ENCODE measurements at regions not wholly inside any gene's neighbourhood (a gene's known extent, or its start where the extent isn't known, plus 50 kb on each side); places are given as distances from the start of the nearest gene placed in this dataset.

- TF ChIP-seq CTCF (IDR thresholded peaks at IDR 0.05; ENCODE audit: low read length) (no peak), EZH2 (IDR thresholded peaks at IDR 0.05; ENCODE audit: borderline replicate concordance, low read length) (no peak)
Measured at GRCh38 chr5:171543148-171543815, 123.8 kb downstream of the FGF18 start.
